MG63 (cell line): ENCODE measurements at regions not wholly inside any gene's neighbourhood (a gene's known extent, or its start where the extent isn't known, plus 50 kb on each side); places are given as distances from the start of the nearest gene placed in this dataset.
"Not testable (repeated sequence)": the region's sequence is repeated elsewhere in the genome, so short reads cannot be mapped to it uniquely, and the experiment has no call there.

Experiments
- DNase-seq: peaks from one replicate; pipeline ENCODE4 v3.0.0-alpha.2; 2020
- H3K27me3 ChIP-seq: fragments of 250-450 bp; sonication (Bioruptor Pico); 2 replicates; pipeline ENCODE4 v1.5.1; 2020; ENCODE audit warnings: mild to moderate bottlenecking, moderate library complexity
- H3K36me3 ChIP-seq: fragments of 250-450 bp; sonication (Bioruptor Pico); 2 replicates; pipeline ENCODE4 v1.5.1; 2020; ENCODE audit warnings: mild to moderate bottlenecking, moderate library complexity
- H3K4me3 ChIP-seq: fragments of 250-450 bp; sonication (Bioruptor Pico); 2 replicates; pipeline ENCODE4 v1.5.1; 2020; ENCODE audit warnings: mild to moderate bottlenecking, moderate library complexity
- H3K9me3 ChIP-seq: fragments of 250-450 bp; sonication (Bioruptor Pico); 2 replicates; pipeline ENCODE4 v1.5.1; 2020; ENCODE audit warnings: mild to moderate bottlenecking, moderate library complexity

GRCh38 chr5:4027088-4027734 lies 431.6 kb downstream of the IRX1 start:
- Histone ChIP-seq H3K4me3 (no peak overlapping the region), H3K9me3 (no peaks in the 10 kb centered on the region), H3K36me3 (no peaks in the 10 kb centered on the region), H3K27me3 (no peaks in the 10 kb centered on the region)
- no peak for DNase-seq

GRCh38 chr5:4028384-4028783 lies 432.8 kb downstream of the IRX1 start:
- Histone ChIP-seq H3K9me3 (no peaks in the 10 kb centered on the region), H3K27me3 (no peaks in the 10 kb centered on the region), H3K4me3 (no peak overlapping the region), H3K36me3 (no peaks in the 10 kb centered on the region)
- no peak for DNase-seq

GRCh38 chr5:4033546-4033945 lies 437.9 kb downstream of the IRX1 start:
- H3K9me3 ChIP-seq, DNase-seq, H3K36me3 ChIP-seq, H3K27me3 ChIP-seq, H3K4me3 ChIP-seq: not testable (repeated sequence)

- H3K4me3 ChIP-seq: no peak overlapping the region
- H3K9me3 ChIP-seq: no peaks in the 10 kb centered on the region
- H3K27me3 ChIP-seq: no peaks in the 10 kb centered on the region
- no peaks in the 10 kb centered on the region for H3K36me3 ChIP-seq
- DNase-seq: no peak
Measured at GRCh38 chr5:4036861-4037260, 441.2 kb downstream of the IRX1 start.

- Histone ChIP-seq H3K36me3 (no peaks in the 10 kb centered on the region), H3K9me3 (no peaks in the 10 kb centered on the region; the same call in 1 of the 2 replicates), H3K27me3 (no peaks in the 10 kb centered on the region), H3K4me3 (no peak overlapping the region)
- DNase-seq: no peak
Measured at GRCh38 chr5:4038994-4039393, 443.4 kb downstream of the IRX1 start.

GRCh38 chr5:4042311-4042710 lies 446.7 kb downstream of the IRX1 start:
- no peaks in the 10 kb centered on the region; the same call in 1 of the 2 replicates for H3K9me3 ChIP-seq

GRCh38 chr5:4043135-4043534 lies 447.5 kb downstream of the IRX1 start:
- no peak for DNase-seq
- no peaks in the 10 kb centered on the region for H3K27me3 ChIP-seq
- H3K4me3 ChIP-seq: no peak overlapping the region
- no peaks in the 10 kb centered on the region for H3K36me3 ChIP-seq
- H3K9me3 ChIP-seq: no peaks in the 10 kb centered on the region; the same call in 1 of the 2 replicates

More at GRCh38 chr5:4042311-4042710, 446.7 kb downstream of the IRX1 start:
- DNase-seq: no peak
- Histone ChIP-seq H3K27me3 (no peaks in the 10 kb centered on the region), H3K4me3 (no peak overlapping the region), H3K36me3 (no peaks in the 10 kb centered on the region)

GRCh38 chr5:4044881-4045280 lies 449.2 kb downstream of the IRX1 start:
- H3K9me3 ChIP-seq: no peaks in the 10 kb centered on the region; the same call in 1 of the 2 replicates
- H3K36me3 ChIP-seq: no peaks in the 10 kb centered on the region
- DNase-seq: no peak
- H3K4me3 ChIP-seq: no peak overlapping the region
- H3K27me3 ChIP-seq: no peaks in the 10 kb centered on the region

GRCh38 chr5:4048398-4048797 lies 452.8 kb downstream of the IRX1 start:
- H3K27me3 ChIP-seq: no peaks in the 10 kb centered on the region
- H3K36me3 ChIP-seq: no peaks in the 10 kb centered on the region
- no peak overlapping the region for H3K4me3 ChIP-seq
- H3K9me3 ChIP-seq: no peaks in the 10 kb centered on the region
- DNase-seq: no peak

- H3K9me3 ChIP-seq: no peaks in the 10 kb centered on the region
- H3K36me3 ChIP-seq: no peaks in the 10 kb centered on the region
- DNase-seq: no peak
- H3K27me3 ChIP-seq: no peaks in the 10 kb centered on the region
- H3K4me3 ChIP-seq: no peak overlapping the region
Measured at GRCh38 chr5:4050203-4050602, 454.6 kb downstream of the IRX1 start.

- H3K36me3 ChIP-seq: no peaks in the 10 kb centered on the region
- H3K27me3 ChIP-seq: no peaks in the 10 kb centered on the region; the same call in 1 of the 2 replicates
- no peak for DNase-seq
- no peak overlapping the region for H3K4me3 ChIP-seq
- H3K9me3 ChIP-seq: no peaks in the 10 kb centered on the region
Measured at GRCh38 chr5:4053136-4053535, 457.5 kb downstream of the IRX1 start.

GRCh38 chr5:4054092-4054491 lies 458.5 kb downstream of the IRX1 start:
- no peak for DNase-seq
- Histone ChIP-seq H3K36me3 (no peaks in the 10 kb centered on the region), H3K9me3 (no peaks in the 10 kb centered on the region), H3K27me3 (no peaks in the 10 kb centered on the region; the same call in 1 of the 2 replicates), H3K4me3 (no peak overlapping the region)

GRCh38 chr5:4058899-4059298 lies 463.3 kb downstream of the IRX1 start:
- peaks cover 5% of the 10 kb centered on the region; the same call in 1 of the 2 replicates for H3K27me3 ChIP-seq
- H3K9me3 ChIP-seq: no peaks in the 10 kb centered on the region
- peak; percentile 67 for DNase-seq
- H3K36me3 ChIP-seq: no peaks in the 10 kb centered on the region
- no peak overlapping the region for H3K4me3 ChIP-seq

GRCh38 chr5:4065472-4066320 lies 470.1 kb downstream of the IRX1 start:
- H3K9me3 ChIP-seq: no peaks in the 10 kb centered on the region
- DNase-seq: no peak
- H3K27me3 ChIP-seq: peaks cover 3% of the 10 kb centered on the region; the same call in 1 of the 2 replicates
- no peaks in the 10 kb centered on the region for H3K36me3 ChIP-seq
- no peak overlapping the region for H3K4me3 ChIP-seq

GRCh38 chr5:4068171-4068570 lies 472.5 kb downstream of the IRX1 start:
- Histone ChIP-seq H3K36me3 (no peaks in the 10 kb centered on the region), H3K9me3 (no peaks in the 10 kb centered on the region), H3K27me3 (no peaks in the 10 kb centered on the region; the same call in 1 of the 2 replicates), H3K4me3 (no peak overlapping the region)
- DNase-seq: no peak

- Histone ChIP-seq H3K36me3 (no peaks in the 10 kb centered on the region), H3K27me3 (no peaks in the 10 kb centered on the region), H3K9me3 (no peaks in the 10 kb centered on the region), H3K4me3 (no peak overlapping the region)
- no peak for DNase-seq
Measured at GRCh38 chr5:4078544-4078943, 482.9 kb downstream of the IRX1 start.

GRCh38 chr5:4079831-4080230 lies 484.2 kb downstream of the IRX1 start:
- DNase-seq: no peak
- Histone ChIP-seq H3K36me3 (no peaks in the 10 kb centered on the region), H3K9me3 (no peaks in the 10 kb centered on the region; the same call in 1 of the 2 replicates), H3K4me3 (no peak overlapping the region), H3K27me3 (no peaks in the 10 kb centered on the region)

- no peak overlapping the region for H3K4me3 ChIP-seq
- H3K36me3 ChIP-seq: no peaks in the 10 kb centered on the region
- H3K27me3 ChIP-seq: no peaks in the 10 kb centered on the region
- H3K9me3 ChIP-seq: no peaks in the 10 kb centered on the region; the same call in 1 of the 2 replicates
- DNase-seq: no peak
Measured at GRCh38 chr5:4080370-4080769, 484.7 kb downstream of the IRX1 start.
